ENCODE measurements at regions not wholly inside any gene's neighbourhood (a gene's known extent, or its start where the extent isn't known, plus 50 kb on each side); places are given as distances from the start of the nearest gene placed in this dataset.

DNA sequence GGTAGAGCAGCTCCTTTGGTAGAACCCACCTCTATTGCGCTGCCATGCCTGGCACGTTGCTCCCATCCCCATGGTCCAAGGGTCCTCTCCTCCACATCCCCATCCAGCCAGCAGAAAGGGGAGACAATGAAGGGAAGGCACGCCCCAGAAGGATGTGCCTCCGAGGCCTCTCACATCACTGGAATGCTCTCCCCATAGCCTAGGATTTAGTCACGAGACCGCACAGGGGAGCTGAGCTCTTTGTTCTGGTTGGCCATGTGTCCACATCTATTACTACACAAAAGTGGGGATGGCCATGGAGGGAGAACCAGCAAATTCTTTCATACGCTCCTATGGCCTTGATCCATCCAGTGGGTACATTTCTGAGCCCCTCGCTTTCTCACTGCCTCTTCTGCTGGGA, 60.5 kb upstream of the SALL4 start:
- no peak for TF ChIP-seq EZH2phosphoT487 (IDR thresholded peaks at IDR 0.05; ENCODE audit: borderline replicate concordance, low read depth, low read length)
- TF ChIP-seq, protein P1, sequence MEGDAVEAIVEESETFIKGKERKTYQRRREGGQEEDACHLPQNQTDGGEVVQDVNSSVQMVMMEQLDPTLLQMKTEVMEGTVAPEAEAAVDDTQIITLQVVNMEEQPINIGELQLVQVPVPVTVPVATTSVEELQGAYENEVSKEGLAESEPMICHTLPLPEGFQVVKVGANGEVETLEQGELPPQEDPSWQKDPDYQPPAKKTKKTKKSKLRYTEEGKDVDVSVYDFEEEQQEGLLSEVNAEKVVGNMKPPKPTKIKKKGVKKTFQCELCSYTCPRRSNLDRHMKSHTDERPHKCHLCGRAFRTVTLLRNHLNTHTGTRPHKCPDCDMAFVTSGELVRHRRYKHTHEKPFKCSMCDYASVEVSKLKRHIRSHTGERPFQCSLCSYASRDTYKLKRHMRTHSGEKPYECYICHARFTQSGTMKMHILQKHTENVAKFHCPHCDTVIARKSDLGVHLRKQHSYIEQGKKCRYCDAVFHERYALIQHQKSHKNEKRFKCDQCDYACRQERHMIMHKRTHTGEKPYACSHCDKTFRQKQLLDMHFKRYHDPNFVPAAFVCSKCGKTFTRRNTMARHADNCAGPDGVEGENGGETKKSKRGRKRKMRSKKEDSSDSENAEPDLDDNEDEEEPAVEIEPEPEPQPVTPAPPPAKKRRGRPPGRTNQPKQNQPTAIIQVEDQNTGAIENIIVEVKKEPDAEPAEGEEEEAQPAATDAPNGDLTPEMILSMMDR (conservative IDR thresholded peaks at IDR 0.05; ENCODE audit: low read length) = no peak
- no peaks in the 10 kb centered on the region for H3K9me3 ChIP-seq (ENCODE audit: low read length)
- no peaks in the 10 kb centered on the region for H3K9me2 ChIP-seq (ENCODE audit: insufficient read depth, low read length)
- no peak overlapping the region for H3K4me2 ChIP-seq (ENCODE audit: low read length)
- H2AFZ ChIP-seq (ENCODE audit: low read length) = no peak overlapping the region
- no TSS peak for BruUV-seq (replicated peaks)
- no peak for DNase-seq (ENCODE audit: low spot score)
- no peaks in the 10 kb centered on the region for H3K79me2 ChIP-seq (ENCODE audit: insufficient read depth, low read depth, low read length)
- intact Hi-C loops (cut with micrococcal nuclease; ENCODE audit: unreplicated experiment) = no loop called here
- ChIA-PET CTCF (ENCODE audit: unreplicated experiment) (no interaction called here), POLR2A (interaction anchor here (0.6 to 0.7 kb wide), 2 partner anchors 42 to 114 kb away, joined by 3 to 6 read pairs; no protein-coding TSS in a partner anchor)
- no peaks in the 10 kb centered on the region for H3K4me1 ChIP-seq (ENCODE audit: insufficient read depth, low read length, poor library complexity, severe bottlenecking)
- no peaks in the 10 kb centered on the region for H4K20me1 ChIP-seq (ENCODE audit: insufficient read depth, low read length)
- no peaks in the 10 kb centered on the region for H3K36me3 ChIP-seq (ENCODE audit: insufficient read depth, low read length)
- H3K27ac ChIP-seq (ENCODE audit: low read depth, low read length, poor library complexity, severe bottlenecking) = no peak overlapping the region
- no peak overlapping the region for H3K4me3 ChIP-seq (ENCODE audit: low read depth, low read length, poor library complexity, severe bottlenecking)

DNA sequence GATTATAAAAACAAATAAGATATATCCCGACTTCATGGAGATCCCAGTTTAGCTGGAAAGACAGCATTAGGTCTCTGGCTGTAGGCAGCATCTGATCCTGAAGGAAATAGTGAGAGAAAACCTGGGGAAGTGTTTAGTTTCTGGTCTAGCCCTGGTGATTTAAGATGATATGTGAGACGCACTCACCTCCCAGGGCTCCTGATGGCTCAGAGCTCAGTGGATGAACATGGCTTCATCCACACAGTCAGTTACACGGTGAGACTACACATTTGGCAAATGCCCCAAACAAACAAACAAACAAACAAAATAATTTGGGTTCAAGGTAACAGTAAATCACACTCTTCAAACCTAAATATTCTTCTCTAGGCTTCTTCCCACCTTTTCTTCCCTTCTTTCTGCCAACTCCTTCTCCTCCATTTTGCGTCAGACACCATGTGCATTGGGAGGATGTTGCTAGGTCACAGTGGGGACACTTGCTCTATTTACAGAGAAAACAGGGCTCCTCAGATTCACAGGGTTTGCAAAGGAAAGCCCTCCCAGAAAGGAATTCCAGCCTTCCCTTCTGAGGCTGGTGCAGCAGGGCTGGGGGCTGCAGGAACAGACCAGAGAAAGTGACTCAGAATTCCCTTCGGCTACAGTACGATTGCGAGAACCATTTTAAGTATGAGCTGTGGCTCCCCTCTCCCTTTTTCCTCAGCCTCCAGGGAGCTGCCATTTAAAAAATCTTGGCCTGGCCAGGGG, 59.6 kb upstream of the SALL4 start:
- no peaks in the 10 kb centered on the region for H4K20me1 ChIP-seq (ENCODE audit: insufficient read depth, low read length)
- H3K9me2 ChIP-seq (ENCODE audit: insufficient read depth, low read length) = no peaks in the 10 kb centered on the region
- no peak for DNase-seq (ENCODE audit: low spot score)
- no TSS peak for BruUV-seq (replicated peaks)
- ChIA-PET CTCF (ENCODE audit: unreplicated experiment) (no interaction called here), POLR2A (interaction anchor here (0.6 kb wide), 2 partner anchors 8 to 43 kb away, joined by 3 to 6 read pairs; no protein-coding TSS in a partner anchor)
- no peaks in the 10 kb centered on the region for H3K9me3 ChIP-seq (ENCODE audit: low read length)
- TF ChIP-seq, protein P1 (conservative IDR thresholded peaks at IDR 0.05; ENCODE audit: low read length) = no peak
- no peak for TF ChIP-seq EZH2phosphoT487 (IDR thresholded peaks at IDR 0.05; ENCODE audit: borderline replicate concordance, low read depth, low read length)
- intact Hi-C loops (cut with micrococcal nuclease; ENCODE audit: unreplicated experiment) = no loop called here
- no peak overlapping the region for H3K4me2 ChIP-seq (ENCODE audit: low read length)
- no peaks in the 10 kb centered on the region for H3K4me1 ChIP-seq (ENCODE audit: insufficient read depth, low read length, poor library complexity, severe bottlenecking)
- no peaks in the 10 kb centered on the region for H3K79me2 ChIP-seq (ENCODE audit: insufficient read depth, low read depth, low read length)
- no peaks in the 10 kb centered on the region for H3K36me3 ChIP-seq (ENCODE audit: insufficient read depth, low read length)
- no peak overlapping the region for H3K27ac ChIP-seq (ENCODE audit: low read depth, low read length, poor library complexity, severe bottlenecking)
- no peak overlapping the region for H2AFZ ChIP-seq (ENCODE audit: low read length)
- no peak overlapping the region for H3K4me3 ChIP-seq (ENCODE audit: low read depth, low read length, poor library complexity, severe bottlenecking)

DNA sequence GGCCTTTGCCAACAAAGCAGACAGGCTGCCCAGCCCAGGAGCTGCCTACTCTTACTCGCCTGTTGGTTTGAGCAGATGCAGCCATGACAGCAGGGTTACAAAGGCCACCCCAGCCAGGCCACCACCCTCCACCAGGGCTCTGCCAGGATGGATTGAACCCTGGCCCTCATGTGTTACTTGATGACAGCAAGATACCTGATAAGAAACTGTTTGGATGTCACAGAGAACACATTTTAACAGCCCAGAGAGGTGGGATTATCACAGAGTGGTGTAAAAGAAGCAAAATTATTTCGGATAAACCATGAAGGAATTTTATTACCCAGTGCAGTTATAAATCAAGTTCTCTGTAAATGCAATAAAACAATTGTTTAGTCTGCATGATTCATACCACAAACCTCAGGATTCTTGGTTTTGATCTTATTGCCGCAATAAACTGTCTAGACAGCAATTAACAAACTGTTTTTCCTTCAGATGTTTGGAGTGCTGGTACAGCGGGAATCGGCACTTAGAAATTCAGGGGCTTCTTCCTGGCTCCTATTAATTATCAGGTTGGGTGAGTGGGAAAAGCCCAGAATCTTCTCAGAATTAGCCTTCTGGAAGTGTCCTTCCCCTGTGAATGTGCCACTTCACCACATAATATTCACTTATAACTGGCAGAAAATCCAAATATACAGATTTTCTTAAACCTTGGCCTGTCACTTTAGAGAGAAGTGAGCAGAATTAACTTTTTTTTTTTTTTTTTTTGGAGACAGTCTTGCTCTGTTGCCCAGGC, 58.0 kb upstream of the SALL4 start:
- CTCF ChIA-PET (ENCODE audit: unreplicated experiment) = no interaction called here
- no peak overlapping the region for H2AFZ ChIP-seq (ENCODE audit: low read length)
- H3K79me2 ChIP-seq (ENCODE audit: insufficient read depth, low read depth, low read length) = no peaks in the 10 kb centered on the region
- no peak overlapping the region for H3K27ac ChIP-seq (ENCODE audit: low read depth, low read length, poor library complexity, severe bottlenecking)
- no peaks in the 10 kb centered on the region for H3K36me3 ChIP-seq (ENCODE audit: insufficient read depth, low read length)
- H3K9me2 ChIP-seq (ENCODE audit: insufficient read depth, low read length) = no peaks in the 10 kb centered on the region
- H3K9me3 ChIP-seq (ENCODE audit: low read length) = no peaks in the 10 kb centered on the region
- no peak overlapping the region for H3K4me3 ChIP-seq (ENCODE audit: low read depth, low read length, poor library complexity, severe bottlenecking)
- H3K4me2 ChIP-seq (ENCODE audit: low read length) = no peak overlapping the region
- H4K20me1 ChIP-seq (ENCODE audit: insufficient read depth, low read length) = no peaks in the 10 kb centered on the region
- intact Hi-C loops (cut with micrococcal nuclease; ENCODE audit: unreplicated experiment) = no loop called here
- no peak for TF ChIP-seq EZH2phosphoT487 (IDR thresholded peaks at IDR 0.05; ENCODE audit: borderline replicate concordance, low read depth, low read length)
- TF ChIP-seq, protein P1 (conservative IDR thresholded peaks at IDR 0.05; ENCODE audit: low read length) = no peak
- no TSS peak for BruUV-seq (replicated peaks)
- no peaks in the 10 kb centered on the region for H3K4me1 ChIP-seq (ENCODE audit: insufficient read depth, low read length, poor library complexity, severe bottlenecking)
- no peak for DNase-seq (ENCODE audit: low spot score)
- POLR2A ChIA-PET = no interaction called here
